Nephron progenitor cell (in vitro differentiated cells): ENCODE measurements at regions not wholly inside any gene's neighbourhood (a gene's known extent, or its start where the extent isn't known, plus 50 kb on each side); places are given as distances from the start of the nearest gene placed in this dataset.

ENCODE experiments used
- DNase-seq: peaks from one replicate; pipeline ENCODE4 v3.0.0; 2021
- H3K27ac Mint-ChIP-seq: 2 replicates; pipeline ENCODE4 v1.8.0; 2021; ENCODE audit warnings: mild to moderate bottlenecking, moderate library complexity, mixed read lengths
- H3K27me3 Mint-ChIP-seq: 2 replicates; pipeline ENCODE4 v1.8.0; 2021; ENCODE audit warnings: mild to moderate bottlenecking, low read depth, mixed read lengths; ENCODE audit not compliant: poor library complexity
- H3K36me3 Mint-ChIP-seq: 2 replicates; pipeline ENCODE4 v1.8.0; 2021; ENCODE audit warnings: low read depth, mixed read lengths
- H3K4me1 Mint-ChIP-seq: 2 replicates; pipeline ENCODE4 v1.8.0; 2021; ENCODE audit warnings: mixed read lengths
- H3K4me3 Mint-ChIP-seq: 2 replicates; pipeline ENCODE4 v1.8.0; 2021; ENCODE audit warnings: mild to moderate bottlenecking, moderate library complexity, mixed read lengths
- H3K9me3 Mint-ChIP-seq: 2 replicates; pipeline ENCODE4 v1.8.0; 2021; ENCODE audit warnings: mild to moderate bottlenecking, moderate library complexity, mixed read lengths
- CTCF ChIP-seq: fragments of 200-600 bp; sonication (generic); IDR thresholded peaks from 2 replicates; pipeline ENCODE4 v1.5.0; 2021; ENCODE audit warnings: antibody characterized with exemption

GRCh38 chr14:81765651-81766275 is 232.1 kb upstream of the SEL1L start:
- no peak for DNase-seq
- Mint-ChIP-seq H3K27me3 (no peaks in the 10 kb centered on the region), H3K9me3 (peaks cover 10% of the 10 kb centered on the region), H3K4me3 (no peak overlapping the region), H3K36me3 (no peaks in the 10 kb centered on the region), H3K27ac (no peak overlapping the region), H3K4me1 (no peaks in the 10 kb centered on the region)
- no peak for TF ChIP-seq CTCF

- no peak for DNase-seq
Observed at GRCh38 chr14:81766321-81766915, 232.8 kb upstream of the SEL1L start.

GRCh38 chr14:81767266-81767995 is 233.8 kb upstream of the SEL1L start:
- no peaks in the 10 kb centered on the region for H3K27me3 Mint-ChIP-seq
- no peak overlapping the region for H3K27ac Mint-ChIP-seq
- H3K9me3 Mint-ChIP-seq = peaks cover 10% of the 10 kb centered on the region
- no peak overlapping the region for H3K4me3 Mint-ChIP-seq
- H3K36me3 Mint-ChIP-seq = no peaks in the 10 kb centered on the region
- TF ChIP-seq CTCF = no peak
- no peak for DNase-seq
- no peaks in the 10 kb centered on the region for H3K4me1 Mint-ChIP-seq

More at GRCh38 chr14:81766321-81766915, 232.8 kb upstream of the SEL1L start:
- no peak for TF ChIP-seq CTCF
- Mint-ChIP-seq H3K36me3 (no peaks in the 10 kb centered on the region), H3K27ac (peak overlapping the region; percentile 59), H3K4me1 (no peaks in the 10 kb centered on the region), H3K9me3 (peaks cover 10% of the 10 kb centered on the region), H3K27me3 (no peaks in the 10 kb centered on the region), H3K4me3 (no peak overlapping the region)

GRCh38 chr14:81771651-81772275 is 238.1 kb upstream of the SEL1L start:
- no peaks in the 10 kb centered on the region for H3K27me3 Mint-ChIP-seq
- H3K36me3 Mint-ChIP-seq = no peaks in the 10 kb centered on the region
- peaks cover 8% of the 10 kb centered on the region for H3K4me1 Mint-ChIP-seq
- no peak for DNase-seq
- H3K27ac Mint-ChIP-seq = no peak overlapping the region
- no peak overlapping the region for H3K4me3 Mint-ChIP-seq
- H3K9me3 Mint-ChIP-seq = peaks cover 9% of the 10 kb centered on the region
- TF ChIP-seq CTCF = no peak

GRCh38 chr14:81772381-81772780 is 238.7 kb upstream of the SEL1L start:
- no peak overlapping the region for H3K27ac Mint-ChIP-seq
- H3K4me3 Mint-ChIP-seq = no peak overlapping the region
- H3K9me3 Mint-ChIP-seq = peaks cover 5% of the 10 kb centered on the region
- peaks cover 8% of the 10 kb centered on the region for H3K4me1 Mint-ChIP-seq
- no peaks in the 10 kb centered on the region for H3K27me3 Mint-ChIP-seq
- no peak for TF ChIP-seq CTCF
- DNase-seq = no peak
- H3K36me3 Mint-ChIP-seq = no peaks in the 10 kb centered on the region
